HG02642 (cell line): ENCODE measurements at regions not wholly inside any gene's neighbourhood (a gene's known extent, or its start where the extent isn't known, plus 50 kb on each side); places are given as distances from the start of the nearest gene placed in this dataset.

Experiments used
- ATAC-seq: cut with Tn5 transposase; IDR thresholded peaks from one replicate; pipeline ENCODE4 v1.9.1; 2021; ENCODE audit warnings: mild to moderate bottlenecking; ENCODE audit not compliant: unreplicated experiment, poor library complexity

DNA sequence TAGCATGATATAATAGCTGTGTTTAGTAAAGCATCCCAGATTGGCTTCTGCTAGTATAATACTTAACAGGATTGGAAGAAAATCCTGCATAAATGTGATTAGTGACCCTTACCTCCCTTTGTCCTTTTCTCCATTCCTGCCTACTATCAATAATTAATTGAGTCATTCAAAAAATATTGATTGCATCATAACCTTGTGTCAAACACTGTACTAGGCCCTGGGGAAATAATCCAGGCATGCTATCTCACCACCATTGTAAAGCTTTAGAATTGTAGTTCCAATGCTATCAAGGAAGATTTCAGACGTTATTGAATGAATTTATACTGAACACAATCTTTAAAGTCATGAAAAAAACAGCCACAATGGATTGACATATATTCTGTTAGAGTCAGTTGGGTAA lies 378.6 kb upstream of the DDHD1 start:
- no peak for ATAC-seq

DNA sequence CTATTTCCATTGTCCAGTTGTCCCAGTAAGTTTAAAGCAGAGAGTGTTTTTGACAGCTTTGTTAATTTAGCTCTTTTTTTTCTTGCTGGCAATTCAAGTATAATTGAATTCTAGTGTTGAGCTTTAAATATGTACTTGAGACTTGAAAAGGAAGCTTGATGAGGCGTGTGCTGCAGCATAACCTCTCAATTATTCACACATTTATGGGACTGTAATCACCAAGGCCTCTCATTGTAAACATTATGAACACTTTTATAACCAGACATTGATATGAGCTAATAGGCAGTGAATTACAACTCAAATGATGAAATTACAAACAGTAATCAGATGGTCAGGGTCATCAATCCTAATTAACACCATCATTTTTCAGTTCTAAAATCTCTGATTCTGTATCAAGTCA lies 378.0 kb upstream of the DDHD1 start:
- no peak for ATAC-seq

DNA sequence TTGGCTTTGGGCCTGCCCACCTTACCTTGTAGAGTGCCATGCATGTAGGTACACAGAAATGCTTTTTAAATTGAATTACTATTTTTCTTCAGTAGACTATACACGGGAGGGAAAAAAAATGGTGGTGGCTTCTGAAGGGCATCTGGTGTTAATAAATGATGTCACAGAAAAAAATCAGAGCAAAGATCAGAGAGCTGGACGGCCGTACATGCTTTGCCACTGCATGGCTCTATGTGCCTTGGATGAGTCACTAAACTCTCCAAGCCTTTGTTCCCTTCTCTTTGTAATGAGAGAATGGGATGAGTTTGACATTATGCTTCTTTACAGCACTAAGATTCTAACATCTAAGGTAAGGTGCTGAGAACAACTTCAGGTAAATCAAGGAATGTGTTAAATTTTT lies 376.4 kb upstream of the DDHD1 start:
- no peak for ATAC-seq

DNA sequence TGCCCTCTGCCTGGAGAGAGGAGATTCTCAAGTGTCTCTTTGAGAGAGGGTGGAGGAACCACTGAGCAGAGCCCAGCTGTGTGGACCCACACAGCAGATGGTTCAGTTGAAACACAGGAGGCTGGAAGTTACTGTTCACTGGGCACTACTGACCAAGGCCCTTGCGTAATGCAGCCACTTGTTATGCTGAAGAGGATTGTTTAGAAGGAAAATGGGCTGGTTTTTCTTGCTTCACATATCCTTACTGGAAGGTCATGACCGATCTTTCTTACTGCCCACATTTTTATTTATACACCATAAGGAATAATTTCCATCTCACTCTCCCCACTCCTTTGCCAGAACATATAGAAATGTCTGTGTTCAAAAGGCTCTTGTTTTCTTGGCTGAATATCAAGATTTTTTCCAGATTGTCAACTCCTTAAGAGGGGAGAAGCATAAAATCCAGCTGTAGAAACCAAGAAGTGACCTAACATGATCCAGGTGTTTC lies 375.1 kb upstream of the DDHD1 start:
- no peak for ATAC-seq

DNA sequence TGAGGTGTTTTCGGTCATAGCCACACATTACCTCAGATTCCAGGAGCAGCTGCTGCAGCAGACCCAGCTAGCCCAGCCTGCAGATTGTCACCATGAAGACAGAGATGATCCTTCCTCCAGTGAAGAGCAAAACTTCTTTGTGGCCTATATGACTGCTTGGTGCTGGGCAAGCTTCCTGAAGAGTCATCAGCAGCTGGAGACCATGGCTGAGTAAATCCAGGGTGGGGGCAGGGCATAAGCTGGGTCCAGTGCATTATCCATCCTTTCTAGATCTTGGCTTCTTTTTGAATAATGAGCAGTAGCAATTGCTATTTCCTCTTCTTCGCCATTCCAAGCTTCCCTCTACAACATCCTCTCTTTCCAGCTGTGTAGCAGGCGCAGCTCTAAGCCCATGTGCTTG lies 373.1 kb upstream of the DDHD1 start:
- no peak for ATAC-seq

DNA sequence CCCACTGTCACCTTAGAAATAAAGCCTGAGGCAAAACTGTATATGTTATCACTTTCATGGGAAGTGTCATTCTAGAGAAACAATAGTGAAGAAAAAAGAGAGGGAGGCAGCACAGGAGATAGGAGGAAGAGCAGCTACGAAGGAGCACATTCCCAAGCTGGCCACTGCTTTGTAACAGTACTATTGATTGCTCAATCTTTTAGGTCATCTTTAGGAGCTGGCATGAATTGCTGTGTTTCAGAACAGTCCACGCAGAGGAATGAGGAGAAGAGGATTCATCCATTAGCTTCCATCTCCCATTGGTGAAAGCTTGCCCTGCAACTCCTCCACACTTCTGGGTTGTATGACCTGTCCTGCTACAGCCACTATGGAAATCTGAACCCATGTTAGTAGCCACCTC lies 372.5 kb upstream of the DDHD1 start:
- no peak for ATAC-seq

DNA sequence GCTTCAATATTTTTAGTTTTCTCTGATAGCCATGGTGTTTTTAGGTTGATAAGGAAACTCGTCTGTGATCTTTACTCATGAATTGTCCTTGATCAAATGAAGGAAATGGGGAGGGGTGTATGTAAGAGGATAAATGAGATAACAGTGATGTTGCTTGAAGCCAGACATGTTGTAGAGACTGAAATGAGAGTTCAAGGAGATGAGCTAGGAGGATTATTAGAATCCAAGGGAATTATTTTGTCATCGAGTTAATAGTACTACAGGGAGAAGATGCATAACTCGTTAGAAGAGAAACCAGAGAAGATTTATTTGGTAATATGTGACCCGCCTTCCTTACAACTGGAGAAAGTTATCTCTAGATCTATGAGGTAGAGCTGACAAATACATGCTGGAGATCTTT lies 371.3 kb upstream of the DDHD1 start:
- no peak for ATAC-seq

DNA sequence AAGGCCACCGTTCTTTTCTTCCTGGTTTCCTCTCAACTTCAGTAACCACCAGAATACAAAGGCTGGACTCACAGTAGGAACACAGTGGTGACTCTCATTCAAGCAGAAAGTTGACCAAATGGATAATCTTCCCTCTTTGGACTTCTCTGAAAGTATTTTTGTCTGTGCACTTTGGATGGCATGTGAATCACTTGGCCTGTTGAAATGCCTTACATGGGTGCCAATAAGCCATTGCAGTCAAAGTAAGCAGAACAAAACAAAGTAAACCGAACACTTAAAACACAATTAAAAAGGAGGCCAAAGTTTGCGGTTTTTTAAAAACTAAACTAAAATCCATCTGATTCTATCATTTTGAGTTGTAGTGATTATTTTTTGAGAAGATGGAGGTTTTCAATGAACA lies 370.1 kb upstream of the DDHD1 start:
- ATAC-seq: no peak

DNA sequence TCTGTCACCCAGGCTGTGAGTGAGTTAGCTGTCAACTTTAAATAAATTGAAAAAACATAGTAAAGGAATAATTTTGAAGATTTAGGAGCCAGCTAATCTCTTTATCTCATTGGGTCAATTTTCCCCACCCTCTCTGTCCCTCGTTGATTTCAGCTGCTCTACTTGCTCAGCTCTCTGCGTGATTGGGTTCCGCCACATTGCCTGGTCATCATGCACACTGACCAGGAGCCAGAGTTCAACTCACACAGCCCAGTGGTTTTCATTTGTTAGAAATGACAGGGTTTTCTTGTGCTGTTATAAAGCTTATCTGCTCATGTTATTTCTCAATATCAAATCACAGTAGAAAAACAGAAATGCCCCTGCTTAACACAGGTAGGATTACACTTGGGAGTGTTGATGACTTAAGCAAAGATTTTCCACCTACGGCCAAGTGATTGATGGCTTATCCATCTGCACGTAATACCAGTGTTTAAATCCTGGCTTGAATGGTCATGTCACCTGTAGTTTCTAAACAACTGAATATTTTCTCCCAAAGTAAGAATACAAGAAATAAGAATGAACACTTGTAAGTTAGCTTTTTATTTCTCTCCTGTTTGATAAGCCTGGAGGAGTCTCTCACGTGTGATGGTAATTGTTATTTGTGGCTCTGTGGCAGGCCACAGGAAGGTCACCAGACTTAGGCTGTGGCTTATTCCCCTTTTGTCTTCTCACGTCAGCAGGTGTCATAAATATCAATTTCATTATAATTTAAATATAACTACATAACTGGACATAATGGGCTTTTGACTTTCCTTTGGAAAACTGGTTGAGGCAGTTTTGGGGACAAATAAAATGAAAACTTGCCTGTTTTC lies 367.2 kb upstream of the DDHD1 start:
- no peak for ATAC-seq

DNA sequence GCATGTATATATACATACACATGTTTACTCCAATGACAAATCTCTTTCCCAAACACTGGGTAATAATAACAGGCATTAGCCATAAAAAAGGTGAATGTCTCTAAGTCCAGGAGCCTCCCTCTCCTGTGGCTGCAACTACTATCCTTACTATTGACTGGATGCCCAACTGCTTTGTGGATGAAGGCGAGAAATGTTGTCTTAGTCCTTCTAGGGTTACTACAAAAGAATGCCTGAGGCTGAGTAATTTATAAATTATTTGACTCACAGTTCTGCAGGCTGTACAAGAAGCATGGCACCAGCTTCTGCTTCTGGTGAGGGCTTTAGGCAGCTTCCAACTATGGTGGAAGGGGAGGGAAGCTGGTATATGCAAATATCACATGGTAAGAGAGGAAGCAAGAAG lies 366.0 kb upstream of the DDHD1 start:
- ATAC-seq: no peak

DNA sequence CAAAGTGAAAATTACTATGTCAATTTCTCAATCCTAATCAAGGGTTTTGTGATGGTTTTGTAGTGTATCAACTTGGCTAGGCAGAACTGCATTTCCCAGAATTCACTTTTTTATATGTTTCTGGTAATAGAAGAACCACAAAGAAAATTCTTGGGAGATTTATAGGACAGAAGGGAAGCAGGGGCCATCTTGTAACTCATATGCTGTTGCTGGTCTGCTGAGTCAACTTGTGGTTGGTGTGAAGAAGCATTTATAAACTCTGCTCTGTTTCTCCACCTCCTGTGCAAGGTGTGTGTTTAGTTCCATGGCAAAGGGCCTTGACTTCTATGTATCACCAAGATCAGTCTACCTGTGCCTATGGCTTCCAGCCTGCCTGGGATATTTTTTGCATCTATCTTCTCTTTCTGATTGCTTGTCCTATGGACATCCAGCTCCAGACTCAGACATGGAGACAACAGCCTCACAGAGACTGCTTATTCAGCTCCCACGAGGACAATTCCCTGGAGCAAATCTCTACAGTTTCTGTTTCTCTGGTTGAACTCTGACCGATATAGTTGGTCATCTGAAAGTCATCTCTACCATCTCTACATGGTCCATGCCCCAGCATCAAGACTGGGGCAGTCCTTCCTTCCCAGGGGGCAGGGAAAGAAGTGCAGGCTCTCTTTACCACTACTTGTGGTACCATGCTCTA lies 364.3 kb upstream of the DDHD1 start:
- ATAC-seq: no peak

DNA sequence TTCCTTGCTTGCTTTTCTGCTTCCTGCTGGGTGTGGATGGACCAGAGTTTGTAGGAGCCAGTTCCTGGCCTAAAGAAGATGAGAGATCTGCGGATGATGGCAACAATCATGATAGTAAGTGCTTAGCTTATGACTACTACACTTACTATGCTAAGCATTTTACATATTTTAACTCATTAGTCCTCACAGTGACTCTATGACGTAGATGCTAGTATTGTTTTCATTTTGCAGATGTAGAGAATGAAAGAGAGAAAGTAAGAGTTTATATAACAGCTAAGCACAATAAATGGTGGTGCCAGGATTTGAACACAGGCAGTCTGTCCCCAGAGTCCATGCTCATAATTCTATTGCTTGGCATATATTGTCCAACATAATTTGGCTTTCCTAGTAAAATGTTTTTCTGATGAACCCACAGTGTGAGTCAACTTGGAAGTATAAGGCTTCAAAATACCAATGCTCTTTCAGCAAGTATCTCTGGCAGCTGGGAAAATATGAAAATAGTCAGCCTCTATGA lies 363.2 kb upstream of the DDHD1 start:
- ATAC-seq: no peak

DNA sequence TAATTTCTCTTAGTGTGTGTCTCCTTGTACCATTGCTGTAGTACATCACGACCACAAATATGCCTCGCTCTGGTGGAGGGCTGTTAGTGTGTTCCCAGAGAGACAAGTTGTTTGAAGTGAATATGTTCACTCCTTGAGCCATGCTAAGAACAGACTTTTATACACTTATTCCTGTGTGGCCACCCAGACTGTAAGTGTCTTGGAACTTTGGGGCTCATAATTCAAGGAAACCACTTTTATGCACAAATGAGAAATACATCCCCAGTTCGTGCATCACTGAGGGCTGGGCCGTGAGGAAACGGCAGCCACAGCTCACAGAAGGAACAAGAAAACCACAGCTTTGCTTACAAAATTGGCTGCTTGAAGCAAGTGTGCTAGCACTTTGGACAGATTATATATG lies 362.2 kb upstream of the DDHD1 start:
- no peak for ATAC-seq

DNA sequence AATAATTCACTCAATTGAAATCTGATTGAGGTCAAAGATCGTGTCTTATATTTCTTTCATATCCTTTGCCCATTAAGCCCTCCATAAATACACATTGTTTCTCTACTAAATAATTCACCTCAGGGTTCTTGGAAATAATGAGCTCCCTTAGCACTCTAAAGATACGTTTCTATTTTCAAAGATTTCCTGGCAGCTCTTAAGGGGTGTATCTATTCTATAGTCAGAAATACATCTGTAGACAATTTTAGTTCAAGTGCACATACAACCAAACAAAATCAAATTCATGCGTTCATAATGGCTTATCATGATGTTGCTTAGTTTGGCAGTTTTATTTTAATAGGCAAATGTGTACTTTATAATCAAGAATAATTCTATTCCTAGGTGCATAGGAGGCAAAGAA lies 361.1 kb upstream of the DDHD1 start:
- no peak for ATAC-seq

DNA sequence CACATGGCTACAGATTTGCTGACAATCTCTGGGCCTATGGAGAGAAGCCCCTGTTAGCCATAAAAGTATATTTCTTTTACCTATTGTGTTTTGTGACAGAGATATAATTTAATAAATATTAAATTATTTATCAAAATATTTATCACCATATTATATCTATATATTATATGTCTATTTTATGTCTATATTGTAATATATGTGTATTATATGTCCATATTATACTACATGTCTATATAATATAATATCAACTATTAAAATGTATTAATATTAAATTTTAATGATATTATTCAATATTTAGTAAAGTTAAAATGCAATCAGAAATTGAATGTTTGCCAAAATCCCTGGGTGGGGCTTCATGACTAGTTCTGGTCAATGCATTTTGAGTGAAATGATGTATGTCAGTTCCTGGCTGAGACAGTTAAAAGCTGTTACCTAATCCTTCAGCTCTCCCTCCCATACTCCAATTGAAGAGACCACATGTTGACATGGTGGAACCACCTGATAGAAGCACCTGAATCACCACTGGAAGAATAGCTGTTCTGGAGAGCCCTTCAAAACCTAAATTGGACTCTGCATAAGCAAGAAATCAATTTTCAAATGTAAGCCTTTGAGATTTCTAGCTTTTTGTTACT lies 357.3 kb upstream of the DDHD1 start:
- ATAC-seq: no peak

DNA sequence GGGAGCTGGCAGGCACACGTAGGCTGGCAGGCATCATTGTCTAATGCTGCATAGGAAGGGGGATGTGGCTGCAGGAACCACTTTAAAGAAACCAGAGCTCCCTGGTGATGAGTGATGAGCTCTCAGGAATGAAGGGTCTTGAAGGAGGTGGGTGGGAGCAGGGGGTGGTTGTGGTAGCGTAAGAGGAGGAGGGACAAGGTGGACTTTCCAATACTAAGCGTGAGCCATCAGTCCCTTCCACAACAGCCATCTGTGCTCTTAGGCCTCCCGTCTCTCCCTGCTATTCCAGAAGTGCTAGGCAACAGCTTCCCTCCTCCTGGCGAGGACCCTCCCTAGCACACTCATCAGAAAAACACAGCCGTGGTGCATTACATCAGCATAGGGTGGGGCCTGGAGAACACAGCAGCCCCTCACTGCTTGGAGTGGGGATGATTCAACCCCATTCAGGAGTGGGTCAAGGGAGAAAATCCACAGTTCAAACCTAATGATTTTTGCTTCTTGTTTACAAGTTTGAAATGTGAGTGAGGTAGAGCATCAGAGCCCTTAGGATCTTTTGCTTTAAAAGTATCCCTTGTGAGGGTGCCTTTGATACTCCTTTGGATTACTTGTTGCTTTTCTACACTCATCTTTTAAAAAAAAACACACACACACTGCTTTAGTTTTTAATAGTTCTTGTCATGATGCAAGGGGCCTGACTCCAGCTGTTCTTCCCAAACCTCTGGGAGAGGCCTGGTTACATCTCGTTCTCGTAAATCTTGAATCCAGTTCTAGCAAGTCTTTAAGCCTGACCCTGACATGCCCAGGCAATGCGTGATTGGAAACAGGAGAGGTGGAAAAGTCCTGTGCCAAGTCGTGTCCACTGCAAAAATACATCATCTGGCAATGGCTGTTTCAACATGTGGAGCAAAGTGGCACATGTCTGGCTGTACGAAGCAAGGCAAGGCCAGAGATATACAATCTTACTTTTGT lies 356.4 kb upstream of the DDHD1 start:
- ATAC-seq: no peak

DNA sequence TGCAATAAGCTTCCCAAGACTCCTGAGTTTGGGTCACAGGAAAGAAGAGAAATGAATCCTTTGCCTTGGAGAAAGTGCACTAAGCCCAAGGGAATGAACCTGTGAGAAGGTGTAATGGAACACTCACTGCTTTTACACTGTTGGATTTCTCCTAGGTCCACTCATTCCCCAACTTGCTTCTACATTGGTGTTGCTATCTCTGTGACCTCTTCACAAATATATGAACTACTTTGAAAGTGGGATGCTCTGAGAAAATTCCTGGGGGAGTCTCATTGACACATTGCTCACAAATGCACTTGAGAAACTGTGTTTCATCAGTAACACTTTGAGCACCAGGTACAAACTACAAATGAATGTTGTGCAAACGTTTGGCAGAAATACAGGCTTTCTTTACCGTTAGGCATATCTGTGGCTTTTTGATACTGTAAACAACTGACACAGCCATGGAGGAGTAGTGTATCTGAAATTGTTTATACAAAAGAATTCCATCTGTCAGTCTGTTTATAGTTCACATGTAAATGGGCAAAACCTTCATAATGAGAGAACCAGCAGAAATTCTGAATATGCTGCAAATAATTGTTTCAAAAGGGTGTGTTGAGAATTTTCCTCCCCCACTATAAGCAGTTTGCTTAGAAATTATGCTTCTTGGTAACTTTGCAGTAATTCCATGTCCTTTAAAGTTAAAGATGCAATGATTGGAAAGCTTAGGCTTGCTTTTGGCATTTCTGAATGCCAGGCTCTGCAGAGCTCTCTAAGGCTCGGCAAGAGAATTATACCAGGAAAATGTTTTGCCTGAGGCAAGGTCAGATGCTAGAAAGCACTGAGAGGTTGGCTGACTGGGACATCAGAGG lies 348.5 kb upstream of the DDHD1 start:
- ATAC-seq: no peak

DNA sequence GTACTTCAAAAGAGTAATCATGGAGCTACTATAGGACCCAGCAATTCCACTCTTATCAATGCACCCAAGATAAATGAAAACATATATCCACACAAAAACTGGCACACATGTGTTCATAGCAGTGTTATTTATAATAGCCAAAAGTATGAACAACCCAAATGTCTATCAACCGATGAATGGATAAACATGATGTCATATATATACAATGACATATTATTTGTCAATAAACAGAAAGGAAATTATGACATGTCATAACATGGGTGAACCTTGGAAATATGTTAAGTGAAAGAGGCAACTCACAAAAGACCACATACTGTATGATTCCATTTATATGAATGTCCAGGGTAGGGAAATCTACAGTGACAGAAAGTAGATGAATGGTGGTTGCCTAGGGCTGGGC lies 347.1 kb upstream of the DDHD1 start:
- ATAC-seq: no peak

DNA sequence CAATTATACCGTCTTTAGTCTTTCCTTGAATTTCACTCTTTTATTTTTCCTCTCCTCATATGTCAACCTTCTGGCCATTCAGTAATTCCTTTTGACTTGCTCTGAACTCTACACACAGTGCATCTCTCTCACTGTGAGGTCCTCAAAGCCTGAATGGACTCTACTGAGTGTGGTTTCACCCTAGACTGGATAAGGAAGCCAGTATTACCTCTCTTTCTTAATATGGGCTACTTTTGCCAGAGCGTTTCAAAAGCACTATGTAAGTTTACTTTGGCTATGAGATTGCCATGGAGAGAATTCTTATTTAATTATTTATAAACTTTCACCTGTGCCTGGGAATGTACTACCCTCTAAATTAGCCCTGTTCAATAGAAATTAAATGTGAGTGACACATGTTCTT lies 343.5 kb upstream of the DDHD1 start:
- no peak for ATAC-seq
